Stimulated activated CD8-positive, alpha-beta memory T cell treated with anti-CD3 and anti-CD28 coated beads, Interleukin-4, amount 100 ng/mL, for 24 hours (primary cell): ENCODE measurements at regions not wholly inside any gene's neighbourhood (a gene's known extent, or its start where the extent isn't known, plus 50 kb on each side); places are given as distances from the start of the nearest gene placed in this dataset.

ENCODE experiments used
- DNase-seq: peaks from one replicate; pipeline ENCODE4 v3.0.0-alpha.2; 2020; ENCODE audit warnings: low read depth

DNA sequence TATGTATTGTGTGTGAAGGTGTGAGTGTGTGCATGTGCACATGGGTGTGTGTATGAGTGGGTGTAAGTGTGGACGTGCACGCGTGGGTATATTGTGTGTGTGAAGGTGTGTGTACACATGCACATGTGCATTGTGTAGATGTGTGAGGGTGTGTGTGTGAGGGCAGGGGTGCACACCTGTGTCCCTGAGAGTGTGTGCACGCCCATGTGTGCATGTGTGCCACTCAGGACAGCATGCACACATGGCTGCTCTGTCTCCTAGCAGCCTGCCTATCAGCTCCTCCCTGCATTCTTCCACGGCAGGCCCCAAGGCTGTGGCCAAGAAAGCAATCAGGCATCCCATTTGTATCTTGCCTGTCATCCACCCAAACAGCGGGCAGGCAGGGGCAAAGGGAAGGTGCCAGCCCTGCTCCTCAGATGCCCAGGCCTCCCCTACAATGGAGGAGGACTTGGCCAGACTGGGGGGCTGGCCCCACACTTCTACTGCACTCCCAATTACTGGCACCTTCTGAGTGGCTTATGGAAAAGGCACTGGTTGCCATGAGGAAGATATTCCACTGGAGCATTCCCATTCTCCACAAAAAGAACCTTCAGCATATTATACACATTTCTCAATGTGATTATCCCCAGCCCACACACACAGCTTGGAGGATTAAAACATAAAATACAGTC lies 380.4 kb upstream of the ZMIZ1 start:
- DNase-seq: no peak

DNA sequence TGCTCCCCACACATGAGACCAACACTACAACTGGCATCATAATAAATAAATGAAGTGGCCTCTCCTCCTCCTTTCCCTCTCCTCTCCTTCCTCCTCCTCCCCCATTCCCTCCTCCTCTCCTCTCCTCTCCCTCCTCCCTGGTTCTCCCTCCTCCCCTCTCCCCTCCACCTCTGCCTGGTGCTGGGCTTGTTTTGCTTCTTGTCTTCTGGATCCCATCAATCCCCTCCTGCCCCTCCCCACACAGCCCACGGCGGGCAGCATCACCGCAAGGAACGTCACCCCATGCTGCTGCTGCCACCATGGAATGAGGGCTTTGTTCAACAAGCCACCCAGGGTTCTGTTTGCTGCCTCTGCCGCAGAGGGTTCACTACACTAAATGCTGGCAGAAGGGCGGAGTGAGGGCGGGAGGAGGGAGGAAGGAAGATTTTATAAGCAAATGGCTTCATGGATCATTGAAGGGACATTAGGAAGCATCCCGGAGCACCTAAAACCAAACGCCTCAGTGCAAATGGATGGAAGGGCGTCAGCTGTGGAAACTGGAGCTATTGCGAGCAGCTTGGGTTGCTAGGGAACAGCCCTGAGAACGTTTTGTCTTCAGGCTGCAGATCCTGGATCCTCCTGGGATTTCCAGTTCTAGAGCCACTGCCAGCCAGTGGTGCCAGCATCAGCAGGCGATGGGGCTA lies 379.7 kb upstream of the ZMIZ1 start:
- DNase-seq: no peak

DNA sequence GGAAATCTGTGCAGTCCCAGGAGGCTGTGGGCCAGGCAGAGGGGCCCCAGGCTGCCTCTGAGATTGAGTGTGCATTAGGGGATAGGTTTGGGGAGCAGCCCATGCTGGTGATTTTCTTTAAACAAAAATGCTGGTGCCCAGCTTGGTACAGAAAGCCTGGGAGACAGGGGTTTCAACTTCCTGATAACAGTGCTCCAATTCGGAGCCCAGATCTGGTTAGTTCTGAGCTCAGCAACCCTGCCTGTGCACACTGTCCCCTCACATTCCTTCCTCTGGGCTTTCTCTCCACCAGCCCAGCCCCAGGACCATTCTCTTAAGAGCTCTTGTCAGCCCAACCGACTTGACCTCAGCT lies 379.2 kb upstream of the ZMIZ1 start:
- DNase-seq: no peak

DNA sequence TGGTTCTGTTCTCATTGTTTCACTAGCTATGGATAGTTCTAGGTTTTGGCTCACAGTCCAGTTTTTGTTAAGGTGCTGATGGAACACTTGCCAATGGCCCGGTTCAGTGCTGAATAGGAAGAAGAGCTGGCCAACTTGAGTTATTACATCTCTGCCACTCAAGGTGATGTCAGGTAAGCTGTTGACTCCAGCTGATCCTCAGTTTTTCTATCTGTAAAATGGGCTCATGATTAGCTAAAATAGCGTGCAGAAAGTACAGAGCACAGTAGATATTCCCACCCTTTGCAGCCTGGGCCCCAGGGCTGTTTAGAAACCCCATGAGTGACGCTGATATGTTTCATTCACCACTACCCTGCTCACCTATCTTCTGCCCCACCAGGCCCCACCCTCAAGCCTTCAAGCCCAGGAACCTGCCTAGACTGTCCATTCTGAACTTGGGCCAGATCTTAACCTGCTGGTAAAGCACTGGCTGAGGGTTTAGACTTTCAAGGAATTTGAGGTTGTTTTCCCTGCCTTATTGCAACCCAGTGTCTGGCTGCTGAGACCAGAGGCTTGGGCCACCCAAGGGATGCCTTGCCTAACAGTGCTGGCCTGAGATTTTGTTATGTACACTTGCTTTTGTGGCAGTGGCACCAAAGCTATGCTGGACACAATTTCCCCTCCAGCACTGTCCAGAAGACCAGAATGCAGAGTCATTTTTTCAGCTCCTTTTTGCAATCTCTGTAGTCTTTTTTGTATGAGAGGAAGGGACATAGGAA lies 378.2 kb upstream of the ZMIZ1 start:
- no peak for DNase-seq

DNA sequence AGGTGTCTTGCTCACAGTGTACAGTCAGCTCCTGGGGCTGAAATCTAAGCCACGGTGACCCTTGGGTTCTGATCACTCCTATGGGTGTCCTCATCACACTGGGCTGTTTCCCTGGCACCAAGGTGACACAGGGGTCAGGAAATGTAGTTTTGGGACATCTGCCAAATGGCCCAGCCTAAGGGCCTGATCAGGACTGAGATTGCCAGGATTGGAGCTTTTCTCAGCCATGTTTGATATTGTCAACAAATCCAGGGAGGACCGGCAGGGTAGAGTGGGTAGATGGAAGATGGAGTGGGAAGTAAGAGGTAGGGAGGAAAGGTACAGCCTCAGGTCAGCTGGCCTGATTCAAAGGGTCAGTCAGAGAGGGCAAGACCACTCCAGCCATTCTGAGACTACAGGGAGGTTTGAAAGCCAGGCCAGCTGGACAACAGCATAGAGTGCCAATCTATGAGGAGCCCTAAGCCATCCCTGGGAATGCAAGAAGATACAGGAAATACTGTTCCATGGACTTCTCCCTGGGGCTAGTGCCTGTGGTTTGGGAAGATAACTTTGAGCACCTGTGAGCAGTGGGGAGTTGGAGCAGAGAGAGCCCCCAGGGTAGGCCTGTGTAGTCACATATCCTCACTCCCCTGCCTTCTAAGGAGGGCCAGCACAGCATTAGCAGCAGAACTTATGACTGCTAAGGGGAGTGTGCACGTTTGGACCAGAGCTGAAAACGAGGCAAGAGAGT lies 377.3 kb upstream of the ZMIZ1 start:
- DNase-seq: no peak

DNA sequence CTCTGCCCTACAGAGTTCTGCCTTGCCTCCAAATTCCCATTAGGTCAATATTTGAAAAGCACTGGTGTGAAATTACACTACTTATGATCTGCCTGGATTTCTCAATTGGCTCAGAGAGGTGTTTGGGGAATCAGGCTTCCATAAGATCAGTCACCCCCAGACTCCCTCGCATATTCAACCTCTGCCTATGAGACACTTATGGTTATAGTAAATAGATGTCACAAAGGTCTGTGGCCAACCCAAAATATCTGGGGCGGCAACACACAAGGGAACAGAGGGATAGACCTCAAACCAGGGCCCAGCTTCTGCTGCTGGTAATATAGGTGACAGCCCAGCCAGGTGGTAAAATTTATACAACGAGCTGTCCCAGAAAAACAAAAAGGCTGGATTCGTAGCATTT lies 376.7 kb upstream of the ZMIZ1 start:
- DNase-seq: no peak

DNA sequence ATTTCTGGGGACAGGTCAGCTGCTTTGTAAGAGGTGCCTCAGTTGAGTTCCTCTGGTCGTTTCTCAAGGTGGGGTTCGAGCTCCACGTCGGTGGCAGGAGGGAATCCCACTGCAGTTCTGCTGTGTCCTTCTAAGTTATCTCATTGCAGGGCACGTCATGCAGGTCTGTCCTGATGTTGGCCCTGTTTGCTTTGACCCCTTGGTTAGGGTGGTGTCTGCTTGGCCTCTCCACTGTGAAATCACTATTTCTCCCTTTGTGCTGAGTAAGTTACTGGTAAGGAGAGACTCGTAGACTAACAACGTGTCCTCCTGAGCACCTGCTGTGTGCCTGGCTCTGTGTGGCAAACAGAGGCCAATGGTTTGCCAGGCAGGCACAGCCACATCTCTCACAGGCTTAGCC lies 372.9 kb upstream of the ZMIZ1 start:
- no peak for DNase-seq

DNA sequence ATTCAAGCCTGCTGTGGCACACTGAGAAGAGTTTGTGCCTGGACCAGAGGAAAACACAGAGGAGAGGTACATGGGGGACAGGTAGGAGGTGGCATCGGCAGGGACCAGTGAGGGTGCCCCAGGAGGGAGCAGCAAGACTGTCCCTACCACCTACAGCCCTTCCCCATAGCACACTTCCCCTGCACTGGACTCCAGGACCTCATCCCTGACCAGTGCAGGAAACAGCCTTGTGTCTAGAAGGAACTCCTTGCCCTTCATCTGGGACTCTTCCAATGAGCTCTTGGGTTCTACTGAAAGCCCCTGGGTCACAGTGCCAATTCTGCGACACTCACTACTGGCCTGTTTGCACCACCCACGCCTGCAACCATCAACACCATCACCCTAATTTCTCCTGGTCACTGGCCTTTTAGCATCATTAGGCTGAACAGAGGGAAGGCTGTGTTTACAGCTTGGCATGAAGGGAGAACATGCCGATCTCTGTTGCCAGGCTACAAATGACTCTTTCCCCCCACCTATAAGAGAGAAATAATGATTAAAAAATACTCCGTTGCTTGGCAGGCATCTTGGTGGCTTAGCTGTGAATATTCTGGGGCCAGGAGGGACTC lies 371.9 kb upstream of the ZMIZ1 start:
- DNase-seq: no peak

DNA sequence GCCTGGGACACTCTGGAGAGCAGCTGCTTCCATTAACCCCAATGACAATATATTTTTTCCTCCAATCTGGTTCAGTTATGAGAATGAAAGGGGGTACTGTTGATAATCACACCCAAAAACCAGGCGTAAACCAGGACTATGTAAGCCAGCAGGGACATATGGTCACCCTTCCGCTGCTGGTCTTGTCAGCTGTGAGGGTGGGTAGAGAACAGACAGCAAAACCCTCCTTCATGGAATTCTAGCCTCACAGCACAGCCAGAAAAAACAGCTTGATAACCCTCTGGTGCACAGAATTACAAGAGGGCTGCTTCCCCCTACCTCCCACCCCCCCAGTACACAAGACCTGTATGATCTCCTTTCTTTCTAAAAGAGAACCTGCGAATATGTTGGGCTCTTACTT lies 368.8 kb upstream of the ZMIZ1 start:
- DNase-seq: no peak

DNA sequence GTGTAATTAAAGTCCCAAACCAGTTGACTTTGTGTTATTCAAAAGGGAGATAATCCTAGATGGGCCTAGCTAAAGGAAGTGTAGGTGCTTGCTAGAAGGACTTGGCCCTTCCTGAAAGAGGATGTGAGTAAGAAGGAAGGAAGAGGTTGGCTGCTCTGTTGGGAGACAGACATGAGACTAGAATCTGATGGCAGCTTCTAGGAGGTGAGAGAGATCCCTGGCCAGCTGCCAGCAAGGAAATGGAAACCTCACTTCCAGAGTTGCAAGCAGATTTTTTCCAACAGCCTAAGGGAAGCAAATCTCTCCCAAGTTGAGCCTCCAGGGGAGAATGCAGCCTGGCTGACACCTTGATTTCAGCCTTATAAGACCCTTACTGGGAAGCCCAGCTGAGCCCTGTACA lies 368.4 kb upstream of the ZMIZ1 start:
- no peak for DNase-seq

DNA sequence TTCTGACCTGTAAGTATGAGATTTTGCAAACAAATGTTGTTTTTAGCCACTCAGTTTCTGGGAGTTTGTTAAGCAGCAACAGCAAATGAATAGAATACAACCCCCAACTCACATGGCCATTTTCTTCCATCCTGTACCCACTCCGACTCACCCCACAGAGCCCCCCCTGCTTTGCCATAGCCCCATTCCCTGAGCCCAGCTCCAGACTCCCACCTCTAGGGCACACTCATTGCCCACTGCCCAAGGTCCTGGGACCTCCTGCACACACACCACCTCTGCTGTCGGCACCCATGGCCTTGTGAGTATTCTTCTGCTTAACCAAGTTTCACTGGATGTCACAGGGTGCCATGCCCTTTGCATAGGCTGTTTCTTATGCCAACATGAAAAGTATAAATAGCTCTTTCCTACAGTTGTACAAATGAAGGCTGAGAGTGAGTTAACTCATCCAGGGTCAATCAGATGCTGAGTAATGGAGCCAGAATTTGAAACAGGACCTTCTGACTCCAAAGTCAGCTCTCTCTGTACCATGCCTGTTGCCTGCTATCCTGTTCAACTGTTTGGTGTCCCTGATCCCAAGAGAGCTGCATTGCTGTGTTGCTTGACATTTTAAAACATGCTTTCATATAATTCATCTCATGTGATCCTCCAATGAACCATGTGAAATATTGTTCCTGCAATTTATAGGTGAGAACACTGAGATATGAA lies 367.8 kb upstream of the ZMIZ1 start:
- no peak for DNase-seq

DNA sequence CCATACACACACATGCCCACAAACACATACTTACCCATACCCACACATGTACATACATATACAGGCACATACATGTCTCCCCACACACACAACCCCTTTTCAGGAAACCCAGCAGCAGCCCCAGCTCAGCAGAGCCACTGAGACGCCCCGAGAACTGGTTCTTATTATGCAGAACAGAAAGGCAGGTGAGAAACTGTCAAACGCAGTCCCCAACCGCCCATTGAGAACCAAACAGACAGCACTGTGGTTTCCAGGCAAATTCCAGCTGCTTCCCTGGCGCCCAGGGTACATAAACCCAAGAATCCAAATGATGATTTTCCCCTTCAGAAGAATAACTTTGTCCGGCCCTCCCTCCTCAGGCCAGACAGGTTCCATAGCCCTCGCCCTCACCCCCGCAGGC lies 366.6 kb upstream of the ZMIZ1 start:
- no peak for DNase-seq

DNA sequence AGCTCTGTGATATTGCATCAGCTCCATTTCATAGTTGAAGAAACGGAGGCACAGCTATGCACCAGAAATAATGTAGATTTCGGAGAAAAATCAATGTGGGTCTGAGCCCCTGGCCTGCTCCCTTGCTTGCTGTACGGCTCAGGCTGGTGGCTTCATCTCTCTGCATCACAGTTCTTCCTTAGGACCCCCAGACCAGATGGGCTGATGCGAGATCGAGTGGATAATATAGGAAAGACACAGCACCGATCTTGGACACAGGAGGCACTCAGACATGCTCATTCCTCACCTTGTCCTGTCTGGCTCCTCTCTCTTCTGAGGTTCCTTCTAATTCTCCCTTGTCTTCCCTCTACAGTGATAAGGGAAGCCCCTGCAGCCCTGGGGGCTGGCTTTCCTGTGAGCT lies 365.9 kb upstream of the ZMIZ1 start:
- DNase-seq: no peak

DNA sequence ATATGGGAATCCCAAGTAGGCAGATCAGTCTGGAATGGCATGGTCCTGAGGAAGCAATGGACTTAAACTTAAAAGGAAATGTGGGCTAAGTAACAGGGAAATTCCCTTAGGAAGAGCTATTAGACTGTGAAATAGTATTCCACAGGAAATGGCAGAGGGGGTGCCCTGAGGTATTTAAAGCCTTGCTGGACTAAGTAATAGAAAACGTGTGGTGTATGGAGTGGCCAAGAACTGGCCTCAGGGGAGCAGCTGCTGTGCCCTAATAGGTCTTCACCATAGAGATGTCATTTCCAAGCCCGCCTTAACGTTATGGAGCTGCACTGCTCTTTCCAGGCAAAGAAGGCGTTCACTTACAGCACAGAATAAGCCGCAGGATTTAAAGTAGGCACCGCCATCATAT lies 365.2 kb upstream of the ZMIZ1 start:
- no peak for DNase-seq

DNA sequence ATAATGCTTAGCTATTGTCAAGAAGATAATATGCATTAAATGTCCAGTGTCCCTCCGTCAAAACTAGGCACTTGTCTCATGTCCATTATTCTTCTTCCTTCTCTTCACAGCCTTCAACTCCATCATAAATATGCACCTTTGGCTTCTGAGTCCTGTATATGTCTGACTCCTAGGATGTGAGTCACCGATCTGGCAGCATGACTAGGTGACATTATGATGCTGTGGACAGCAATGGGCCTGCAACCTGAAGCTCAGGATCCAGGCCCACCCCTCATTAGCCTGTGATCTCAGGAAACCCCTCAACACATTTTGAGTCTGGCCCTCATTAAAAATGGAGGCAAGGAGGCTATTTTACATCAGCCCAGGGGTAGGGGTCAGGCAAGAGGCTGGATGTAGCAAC lies 362.5 kb upstream of the ZMIZ1 start:
- no peak for DNase-seq

DNA sequence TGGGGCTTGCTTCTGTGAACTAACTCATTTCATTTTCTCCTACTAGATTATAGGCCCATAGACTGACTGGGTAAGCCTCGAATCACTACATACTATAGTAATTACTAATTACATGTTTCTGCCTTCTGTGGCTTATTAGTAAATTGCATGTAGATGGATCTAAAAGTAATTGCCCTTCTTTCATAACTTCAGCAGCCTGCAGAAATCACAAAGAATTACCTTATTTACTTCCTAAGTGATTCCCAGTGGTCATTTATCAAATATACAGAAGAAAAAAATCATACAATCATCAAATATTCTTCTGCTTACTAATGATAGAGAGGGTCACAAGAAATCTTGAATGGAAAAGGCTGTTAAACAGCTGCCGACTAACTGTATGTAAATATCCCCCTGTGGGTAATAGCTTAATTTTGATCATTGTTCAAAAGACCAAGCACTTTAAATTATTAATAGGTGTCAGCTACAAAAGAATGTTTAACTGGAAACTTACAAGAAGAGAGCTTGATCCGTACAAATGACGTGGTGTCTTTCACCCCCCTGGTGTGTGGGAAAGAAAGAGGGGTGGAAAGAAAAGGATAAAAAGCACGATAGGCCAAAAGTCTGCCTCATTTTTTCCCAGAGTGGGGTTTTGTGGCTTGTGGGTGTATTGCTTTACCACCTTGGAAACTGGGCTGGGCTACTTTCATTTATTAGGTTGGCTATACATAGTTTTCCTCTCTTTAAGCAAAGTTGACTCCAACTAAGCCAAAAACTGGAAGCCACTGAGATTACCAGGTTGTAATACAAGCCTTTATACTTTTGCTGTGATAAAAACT lies 361.8 kb upstream of the ZMIZ1 start:
- DNase-seq: no peak

DNA sequence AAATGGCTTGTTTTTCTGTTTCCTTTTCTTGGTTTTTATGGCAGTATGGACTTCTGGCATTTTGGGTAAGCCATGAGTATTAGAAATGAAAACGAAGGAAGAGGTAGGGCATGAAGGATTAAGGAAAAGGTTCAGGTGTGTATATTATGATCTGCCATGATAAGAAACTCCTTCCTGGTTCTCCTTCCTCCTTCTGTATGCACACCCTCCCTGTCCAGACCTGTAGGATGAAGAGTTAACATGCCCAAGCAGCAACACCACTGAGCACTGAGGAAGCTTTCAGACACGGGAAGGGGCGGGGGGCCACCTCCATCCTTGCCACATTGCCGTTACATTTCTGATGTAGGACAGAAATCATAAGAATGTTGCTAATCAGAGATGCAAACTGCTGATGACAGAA lies 361.0 kb upstream of the ZMIZ1 start:
- DNase-seq: no peak

DNA sequence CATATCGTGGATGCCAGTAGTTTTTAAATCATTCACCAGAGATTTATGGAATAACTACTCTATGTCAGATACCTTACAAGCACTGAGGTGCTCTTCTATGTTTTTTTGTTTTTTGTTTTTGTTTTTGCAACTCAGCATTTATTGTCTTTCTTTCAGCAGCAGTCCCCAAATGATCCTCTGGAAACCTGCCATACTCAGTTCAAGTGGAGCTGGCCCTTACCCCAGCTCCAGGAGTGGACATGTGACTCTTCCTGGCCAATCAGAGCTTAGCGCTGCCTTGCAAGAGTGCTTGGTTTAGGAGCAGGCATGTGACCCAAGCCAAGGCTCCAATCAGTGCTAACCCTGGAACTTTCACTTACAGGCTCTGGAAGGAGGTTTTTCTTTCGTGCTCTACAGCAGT lies 356.6 kb upstream of the ZMIZ1 start:
- no peak for DNase-seq

DNA sequence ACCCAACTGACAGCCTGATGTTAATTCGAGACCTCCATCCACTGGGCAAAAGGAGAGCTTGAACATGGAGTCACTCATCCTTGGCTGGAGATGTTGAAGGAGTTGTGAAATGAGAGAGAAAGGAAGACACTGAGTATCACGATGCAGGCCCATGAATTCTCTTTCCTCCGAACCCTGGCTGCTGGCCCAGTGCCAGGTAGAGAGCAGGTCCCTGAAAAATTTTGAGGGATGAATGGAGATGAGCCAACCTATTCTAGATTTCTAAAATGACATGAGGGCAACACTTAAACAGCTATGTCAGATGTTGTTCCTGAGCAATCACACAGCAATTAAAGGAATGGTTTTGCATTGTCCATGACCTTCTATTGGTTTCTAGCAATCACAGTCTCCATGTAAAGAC lies 355.1 kb upstream of the ZMIZ1 start:
- DNase-seq: no peak

DNA sequence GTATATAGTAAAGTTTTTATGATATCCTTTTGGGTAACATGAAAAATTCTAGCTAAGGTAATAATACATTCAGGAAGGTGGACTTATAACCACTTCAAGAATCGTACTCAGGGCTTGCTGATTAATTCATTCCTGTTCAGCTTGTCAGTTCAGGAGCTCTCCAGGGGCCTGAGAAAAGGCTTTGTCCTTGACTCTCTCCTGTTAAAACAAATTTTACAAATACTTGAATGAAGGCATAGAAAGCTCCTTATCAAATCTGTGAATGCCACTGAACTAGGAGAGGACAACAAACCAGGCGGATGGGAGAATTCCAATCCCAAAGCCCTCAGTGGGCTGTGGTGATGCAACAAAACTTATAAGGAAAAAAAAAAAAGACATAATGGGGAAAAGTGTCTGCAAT lies 354.5 kb upstream of the ZMIZ1 start:
- no peak for DNase-seq

DNA sequence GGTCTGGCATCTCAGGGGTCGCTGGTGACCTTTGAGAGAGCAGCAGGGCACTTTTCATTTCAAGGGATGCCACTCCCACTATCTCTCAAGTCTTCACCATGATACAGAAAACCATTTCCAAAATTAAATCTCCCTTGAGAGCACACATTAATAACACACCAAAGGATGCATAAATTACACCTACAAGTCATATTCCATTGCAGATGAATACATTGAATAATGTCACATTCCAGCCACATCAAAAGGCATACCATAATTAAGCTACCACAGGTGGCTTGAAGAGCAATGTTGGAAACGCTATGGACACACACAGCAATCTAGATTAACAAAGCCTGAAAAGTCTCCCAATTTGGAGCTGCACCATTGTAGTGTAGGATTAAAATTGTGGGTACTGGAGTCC lies 353.3 kb upstream of the ZMIZ1 start:
- no peak for DNase-seq
